ENCODE measurements at regions not wholly inside any gene's neighbourhood (a gene's known extent, or its start where the extent isn't known, plus 50 kb on each side); places are given as distances from the start of the nearest gene placed in this dataset.

DNA sequence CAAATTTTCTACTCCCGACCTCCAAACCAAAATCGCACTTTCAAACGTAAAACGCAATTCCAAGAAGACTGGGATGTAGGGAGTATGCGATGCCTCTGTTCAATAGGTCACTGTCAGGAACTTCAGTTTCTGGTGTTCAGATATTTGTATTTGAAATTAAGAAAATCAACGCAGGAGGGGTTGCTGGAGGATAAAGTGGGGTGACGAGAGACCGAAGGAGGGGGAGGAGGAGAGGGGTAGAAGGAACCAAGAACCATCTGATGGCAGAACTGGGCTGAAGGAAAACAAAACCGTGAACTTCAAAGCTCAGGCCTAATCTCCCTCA, 293.8 kb upstream of the NFE2L3 start:
- no peak for DNase-seq (ENCODE audit: low read depth in 2 of 2)

- DNase-seq (ENCODE audit: low read depth in 2 of 2), result no peak
These were observed 293.2 kb upstream of the NFE2L3 start for GRCh38 chr7:25858525-25859411.

DNA sequence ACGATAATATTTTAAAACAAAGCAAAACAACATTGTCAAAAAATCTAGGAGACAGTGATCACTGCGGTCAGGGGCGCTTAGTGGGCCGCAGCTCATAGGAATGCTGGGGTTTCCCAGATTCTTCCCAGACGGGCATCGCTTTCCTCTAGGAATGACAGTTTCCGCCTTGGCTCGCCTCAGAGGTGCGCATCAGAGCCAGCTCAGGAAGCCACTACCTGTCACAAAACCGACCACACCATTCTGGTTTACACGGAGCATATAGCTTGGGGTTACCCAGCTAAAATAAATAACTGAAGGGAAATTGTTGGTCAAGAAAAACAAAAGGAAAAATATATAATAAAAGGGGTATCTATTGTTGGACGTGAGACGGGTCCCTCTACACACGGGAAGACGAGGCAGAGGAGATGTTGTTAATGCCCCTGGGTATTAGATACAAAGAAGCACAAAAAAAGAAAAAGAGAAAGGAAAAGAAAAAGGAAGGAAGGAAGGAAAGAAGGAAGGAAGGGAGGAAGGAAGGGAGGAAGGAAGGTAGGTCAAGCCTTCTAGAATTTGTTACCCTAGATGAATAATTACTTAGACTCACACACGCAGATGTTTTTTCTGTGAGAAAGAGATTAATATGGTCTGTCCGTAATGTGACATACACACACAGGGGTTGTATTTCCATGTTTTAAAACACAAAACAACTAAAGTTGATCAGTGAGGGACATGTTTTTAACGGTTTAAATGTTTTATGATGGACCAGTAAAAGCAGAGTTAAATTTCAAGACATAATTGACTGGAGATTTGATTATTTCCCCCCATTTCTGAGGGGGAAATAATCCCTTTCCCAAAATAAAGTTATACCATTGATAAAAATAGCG, 292.4 kb upstream of the NFE2L3 start:
- no peak for DNase-seq (ENCODE audit: low read depth in 2 of 2)

- DNase-seq (ENCODE audit: low read depth in 2 of 2), result no peak
These were observed 291.5 kb upstream of the NFE2L3 start for GRCh38 chr7:25860275-25861163.

GRCh38 chr7:25861164-25861496, 290.9 kb upstream of the NFE2L3 start:
- no peak for DNase-seq (ENCODE audit: low read depth in 2 of 2)

GRCh38 chr7:25861601-25862260, 290.3 kb upstream of the NFE2L3 start:
- DNase-seq (ENCODE audit: low read depth in 2 of 2), result no peak

- peak; percentile 100 for DNase-seq (ENCODE audit: low read depth in 2 of 2)
These were observed 289.6 kb upstream of the NFE2L3 start for GRCh38 chr7:25862261-25863004.

DNA sequence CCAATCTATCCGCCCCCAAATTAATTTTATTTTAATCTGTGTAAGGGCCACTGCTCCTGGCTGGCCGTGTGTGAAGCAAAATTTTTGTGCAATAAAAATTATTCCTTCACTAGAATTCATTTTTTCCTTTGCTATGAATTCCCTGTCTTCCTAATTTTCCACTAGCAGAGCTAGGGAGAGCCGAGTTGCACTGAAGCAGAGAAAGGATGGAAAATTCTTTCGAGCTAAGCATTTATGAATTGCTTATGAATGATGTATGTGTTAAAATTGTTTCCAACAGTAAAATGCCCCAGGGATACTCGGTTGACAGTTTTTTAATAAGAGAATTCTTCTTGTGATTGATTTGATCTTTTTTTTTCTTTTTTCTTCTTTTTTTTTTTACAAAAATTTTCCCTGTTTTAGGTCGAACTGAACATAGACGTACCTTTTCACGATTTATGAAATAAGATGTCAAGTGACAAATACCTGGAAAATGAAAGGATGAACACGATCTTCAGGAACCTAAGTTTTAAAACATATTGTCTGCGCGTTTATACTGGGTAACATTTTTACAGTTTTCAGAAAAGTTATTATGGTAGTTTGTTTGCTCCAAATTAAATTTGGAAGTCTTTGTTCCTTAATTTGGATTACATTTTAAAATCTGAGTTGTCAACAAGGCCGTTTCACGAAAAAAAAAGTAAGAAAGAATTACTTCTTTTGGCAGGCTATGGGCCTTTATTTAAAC, 288.8 kb upstream of the NFE2L3 start:
- DNase-seq (ENCODE audit: low read depth in 2 of 2), result no peak

- no peak for DNase-seq (ENCODE audit: low read depth in 2 of 2)
These were observed 288.3 kb upstream of the NFE2L3 start for GRCh38 chr7:25863729-25864110.

DNA sequence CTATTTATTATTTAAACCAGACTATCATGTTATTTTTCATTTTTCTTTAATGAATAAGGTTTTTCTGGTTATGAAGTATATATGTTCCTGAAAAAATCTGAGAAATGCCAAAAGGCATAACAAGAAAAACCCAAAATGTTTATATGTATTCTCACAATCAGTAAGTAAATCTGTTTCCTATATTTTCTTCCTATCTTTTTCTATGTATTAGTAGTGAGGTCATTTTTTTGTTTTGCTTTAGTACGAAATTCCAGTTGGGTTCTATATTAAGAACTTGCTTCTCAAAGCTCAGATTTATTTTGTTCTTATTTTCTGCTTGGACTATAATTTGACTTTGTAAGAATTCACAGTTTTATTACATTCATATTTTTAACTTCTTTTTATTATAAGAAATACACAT, 287.5 kb upstream of the NFE2L3 start:
- no peak for DNase-seq (ENCODE audit: low read depth in 2 of 2)

DNA sequence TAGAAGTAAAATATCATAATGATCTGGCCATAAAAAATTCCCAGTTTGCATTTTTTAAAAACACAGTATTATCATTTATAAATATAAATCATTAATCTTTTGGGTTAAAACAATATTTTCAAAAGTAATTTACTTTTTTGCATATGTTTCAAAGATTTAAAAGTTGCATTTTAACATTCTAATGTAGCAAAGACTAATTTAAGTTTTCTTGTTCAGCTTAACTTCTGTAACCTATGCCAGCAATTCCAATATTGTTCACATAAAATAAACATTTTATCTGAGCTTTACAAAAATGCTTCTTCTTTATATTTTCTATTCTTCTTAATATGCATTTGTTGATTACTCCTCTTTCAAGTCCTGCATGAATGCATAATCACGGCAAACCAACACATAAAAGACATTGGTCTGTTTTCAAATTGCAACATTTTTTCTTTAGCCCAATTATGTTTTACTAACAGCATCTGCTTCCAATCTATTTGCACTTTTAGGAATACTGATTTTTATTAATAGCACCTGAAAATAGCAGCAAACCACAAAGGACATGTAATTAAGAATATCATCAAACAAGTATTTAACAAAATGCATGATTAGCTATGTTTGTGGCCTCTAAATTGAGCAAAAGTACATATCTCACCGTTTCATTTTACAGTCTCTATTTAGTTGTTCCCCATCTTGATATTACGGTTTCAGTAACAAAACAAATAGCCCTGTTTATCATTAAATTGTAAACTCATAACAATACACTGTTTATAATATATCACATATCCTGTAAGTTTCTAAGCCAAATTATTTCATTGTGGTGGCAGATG, 286.9 kb upstream of the NFE2L3 start:
- no peak for DNase-seq (ENCODE audit: low read depth in 2 of 2)

GRCh38 chr7:25868509-25868908, 283.5 kb upstream of the NFE2L3 start:
- DNase-seq (ENCODE audit: low read depth in 2 of 2), result no peak

DNA sequence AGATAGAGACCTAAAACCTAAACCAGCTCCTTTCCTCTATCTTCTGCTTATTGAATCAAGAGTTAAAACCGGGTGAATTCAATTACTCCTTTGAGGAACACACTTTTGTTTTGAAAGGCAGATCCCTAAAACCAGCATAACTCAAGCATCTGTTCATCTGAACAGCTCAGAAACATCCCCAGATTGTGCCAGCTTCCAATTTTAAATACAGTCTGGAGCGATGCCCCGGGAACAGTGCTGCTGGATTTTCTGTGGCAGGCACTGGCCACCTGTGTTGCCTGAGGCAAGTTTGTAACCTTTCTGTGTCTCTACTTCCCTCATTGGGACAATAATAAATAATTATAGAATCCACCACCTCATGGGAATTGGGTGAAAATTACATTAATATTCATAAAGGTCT, 281.4 kb upstream of the NFE2L3 start:
- DNase-seq (ENCODE audit: low read depth in 2 of 2), result no peak

DNA sequence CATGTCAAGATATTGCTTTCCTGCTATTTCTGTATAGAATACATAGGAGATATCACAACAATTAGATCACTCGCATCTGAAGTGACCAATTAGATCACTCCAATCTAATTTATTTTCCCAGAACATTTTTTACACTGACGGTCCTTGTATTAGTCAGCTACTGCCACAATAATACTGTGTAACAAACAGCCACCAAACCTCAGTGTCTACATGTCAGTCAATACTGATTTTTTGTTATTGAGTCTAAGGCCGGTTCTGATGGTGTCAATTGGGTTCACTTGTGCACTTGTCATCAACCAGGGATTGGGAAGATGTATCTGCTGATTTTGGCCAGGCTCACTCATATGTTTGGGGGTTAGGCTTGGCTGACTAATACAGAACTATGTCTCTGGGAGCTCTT, 275.9 kb upstream of the NFE2L3 start:
- DNase-seq (ENCODE audit: low read depth in 2 of 2), result no peak

DNA sequence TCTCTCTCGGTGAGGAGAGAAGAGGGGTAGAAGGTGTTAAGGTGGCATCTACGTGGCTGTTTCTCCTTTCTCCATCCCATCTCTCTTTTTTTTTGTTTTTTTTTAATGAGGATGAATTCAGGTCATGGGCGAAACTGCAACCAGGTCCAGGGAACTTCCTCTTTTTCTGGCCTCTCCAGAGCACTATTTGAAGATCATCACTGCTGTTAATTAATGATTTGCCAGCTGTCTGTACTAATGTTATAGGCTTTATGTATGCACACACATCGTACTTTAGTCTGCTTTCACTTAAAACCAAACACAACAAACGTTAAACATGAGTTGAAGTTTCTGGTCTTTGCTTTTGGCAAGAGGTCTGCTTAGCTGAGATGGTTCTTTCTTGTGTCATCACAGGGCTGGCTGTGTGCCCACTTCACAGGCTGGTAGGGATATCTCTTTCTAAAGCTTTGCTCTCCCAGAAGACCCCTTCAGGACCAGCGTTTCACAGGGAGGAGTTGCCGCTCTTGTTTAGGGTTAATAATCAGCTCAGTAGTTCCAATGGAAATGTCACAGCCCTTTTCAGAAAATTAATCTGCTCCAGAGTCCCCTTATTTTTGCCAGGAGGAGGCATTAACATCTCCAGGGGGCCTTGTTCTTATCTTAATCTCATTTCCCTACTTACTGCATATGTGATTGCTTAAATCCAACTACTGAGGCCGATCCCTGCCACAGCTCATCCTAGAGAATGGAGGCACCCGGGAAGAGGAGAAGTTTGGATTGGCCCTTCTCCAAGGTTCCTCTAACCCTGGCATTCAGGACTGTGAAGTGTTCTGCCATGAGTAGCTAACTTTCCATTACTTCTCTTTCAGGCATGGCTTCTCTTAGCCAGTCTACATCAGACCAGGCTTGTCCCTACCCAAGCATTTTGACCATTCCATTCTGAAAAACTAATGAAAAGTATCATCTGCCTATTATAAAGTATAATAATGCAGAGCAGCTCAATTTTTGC, 273.9 kb upstream of the NFE2L3 start:
- DNase-seq (ENCODE audit: low read depth in 2 of 2), result no peak

- no peak for DNase-seq (ENCODE audit: low read depth in 2 of 2)
These were observed 272.2 kb upstream of the NFE2L3 start for GRCh38 chr7:25879799-25880198.

- DNase-seq (ENCODE audit: low read depth in 2 of 2), result no peak
These were observed 270.5 kb upstream of the NFE2L3 start for GRCh38 chr7:25881317-25882037.

All from fibroblast of skin of left quadriceps (primary cell).